Type B pancreatic cell (in vitro differentiated cells): ENCODE measurements at regions not wholly inside any gene's neighbourhood (a gene's known extent, or its start where the extent isn't known, plus 50 kb on each side); places are given as distances from the start of the nearest gene placed in this dataset.

ENCODE experiments used
- DNase-seq: peaks from one replicate; pipeline ENCODE4 v3.0.0; 2021; ENCODE audit warnings: mixed read lengths; ENCODE audit not compliant: unreplicated experiment; ENCODE audit errors: extremely low spot score
- H3K27ac Mint-ChIP-seq: 2 replicates; pipeline ENCODE4 v1.8.0; 2021; ENCODE audit warnings: mild to moderate bottlenecking, mixed read lengths
- H3K27me3 Mint-ChIP-seq: 2 replicates; pipeline ENCODE4 v1.8.0; 2021; ENCODE audit warnings: mixed read lengths
- H3K36me3 Mint-ChIP-seq: 2 replicates; pipeline ENCODE4 v1.8.0; 2021; ENCODE audit warnings: mixed read lengths
- H3K4me1 Mint-ChIP-seq: one replicate; pipeline ENCODE4 v1.8.0; 2021; ENCODE audit warnings: mixed read lengths; ENCODE audit not compliant: unreplicated experiment
- H3K4me3 Mint-ChIP-seq: 2 replicates; pipeline ENCODE4 v1.8.0; 2021; ENCODE audit warnings: mild to moderate bottlenecking, mixed read lengths
- H3K9me3 Mint-ChIP-seq: 2 replicates; pipeline ENCODE4 v1.8.0; 2021; ENCODE audit warnings: mixed read lengths
- CTCF ChIP-seq: fragments of 200-600 bp; sonication (generic); conservative IDR thresholded peaks from 2 replicates; pipeline ENCODE4 v1.5.0; 2021; ENCODE audit warnings: antibody characterized with exemption, mild to moderate bottlenecking

GRCh38 chr2:20103530-20103929 is 52.1 kb upstream of the LAPTM4A start:
- no peaks in the 10 kb centered on the region for H3K36me3 Mint-ChIP-seq
- no peaks in the 10 kb centered on the region for H3K9me3 Mint-ChIP-seq
- DNase-seq = no peak
- H3K4me1 Mint-ChIP-seq = peaks cover 20% of the 10 kb centered on the region
- TF ChIP-seq CTCF = peak; percentile 60
- no peaks in the 10 kb centered on the region for H3K27me3 Mint-ChIP-seq
- no peak overlapping the region for H3K4me3 Mint-ChIP-seq
- no peak overlapping the region for H3K27ac Mint-ChIP-seq
